Esophagus muscularis mucosa (tissue), 4 donors: ENCODE measurements at regions not wholly inside any gene's neighbourhood (a gene's known extent, or its start where the extent isn't known, plus 50 kb on each side); places are given as distances from the start of the nearest gene placed in this dataset.

Source experiments
- EP300 ChIP-seq: sonication (generic); formaldehyde crosslinking; IDR thresholded peaks from one replicate; pipeline ENCODE4 v1.6.1; 2017; ENCODE audit warnings: antibody characterized with exemption
- POLR2A ChIP-seq: fragments of 450-650 bp; IDR thresholded peaks from one replicate; pipeline ENCODE4 v1.6.1; 2017; ENCODE audit warnings: antibody characterized with exemption, moderate library complexity, mild to moderate bottlenecking, low read depth
- TF ChIP-seq, protein P1 (sequence below), 3 experiments: fragments of 200-600 bp in 2 of 3; fragments of 450-650 bp in 1 of 3; sonication (generic) in 2 of 3; IDR thresholded peaks; one replicate each; pipeline ENCODE4 v1.5.1; 2017 to 2019; ENCODE audit warnings: antibody characterized with exemption in 3 of 3, mild to moderate bottlenecking in 2 of 3, moderate library complexity in 1 of 3

DNA sequence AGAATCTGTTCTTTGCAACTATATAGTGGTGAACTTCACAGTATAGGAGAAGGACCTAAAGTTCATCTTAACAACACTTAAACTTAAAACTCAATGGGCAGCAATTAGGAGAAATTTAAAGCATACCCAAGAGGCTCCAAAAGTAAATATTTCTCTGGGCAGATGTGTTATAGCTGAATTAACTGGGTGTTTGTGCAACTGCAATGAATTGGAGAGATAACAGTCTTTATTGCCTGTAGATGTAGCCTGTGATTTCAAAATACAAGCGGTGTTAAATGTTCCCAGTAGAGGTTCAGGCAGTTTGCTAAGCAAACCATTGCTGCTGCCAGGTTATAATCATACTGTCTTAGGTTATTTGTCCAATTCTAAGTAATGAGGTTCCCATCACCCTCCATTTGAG lies 294.1 kb upstream of the MTNR1B start:
- TF ChIP-seq, protein P1, sequence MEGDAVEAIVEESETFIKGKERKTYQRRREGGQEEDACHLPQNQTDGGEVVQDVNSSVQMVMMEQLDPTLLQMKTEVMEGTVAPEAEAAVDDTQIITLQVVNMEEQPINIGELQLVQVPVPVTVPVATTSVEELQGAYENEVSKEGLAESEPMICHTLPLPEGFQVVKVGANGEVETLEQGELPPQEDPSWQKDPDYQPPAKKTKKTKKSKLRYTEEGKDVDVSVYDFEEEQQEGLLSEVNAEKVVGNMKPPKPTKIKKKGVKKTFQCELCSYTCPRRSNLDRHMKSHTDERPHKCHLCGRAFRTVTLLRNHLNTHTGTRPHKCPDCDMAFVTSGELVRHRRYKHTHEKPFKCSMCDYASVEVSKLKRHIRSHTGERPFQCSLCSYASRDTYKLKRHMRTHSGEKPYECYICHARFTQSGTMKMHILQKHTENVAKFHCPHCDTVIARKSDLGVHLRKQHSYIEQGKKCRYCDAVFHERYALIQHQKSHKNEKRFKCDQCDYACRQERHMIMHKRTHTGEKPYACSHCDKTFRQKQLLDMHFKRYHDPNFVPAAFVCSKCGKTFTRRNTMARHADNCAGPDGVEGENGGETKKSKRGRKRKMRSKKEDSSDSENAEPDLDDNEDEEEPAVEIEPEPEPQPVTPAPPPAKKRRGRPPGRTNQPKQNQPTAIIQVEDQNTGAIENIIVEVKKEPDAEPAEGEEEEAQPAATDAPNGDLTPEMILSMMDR (IDR thresholded peaks at IDR 0.05), result no peak
- TF ChIP-seq POLR2A, result no peak
- TF ChIP-seq EP300, result no peak
